ENCODE measurements at regions not wholly inside any gene's neighbourhood (a gene's known extent, or its start where the extent isn't known, plus 50 kb on each side); places are given as distances from the start of the nearest gene placed in this dataset.

- no peak for DNase-seq
Observed at GRCh38 chr2:146229508-146230155, 1615.2 kb upstream of the ACVR2A start.

GRCh38 chr2:146228466-146229058 is 1616.3 kb upstream of the ACVR2A start:
- DNase-seq: no peak

GRCh38 chr2:146228020-146228393 is 1616.8 kb upstream of the ACVR2A start:
- DNase-seq: no peak

GRCh38 chr2:146227152-146228019 is 1617.4 kb upstream of the ACVR2A start:
- DNase-seq: no peak

GRCh38 chr2:146226077-146226476 is 1618.8 kb upstream of the ACVR2A start:
- DNase-seq: no peak

GRCh38 chr2:146221826-146222225 is 1623.0 kb upstream of the ACVR2A start:
- DNase-seq: no peak

GRCh38 chr2:146220957-146221356 is 1623.9 kb upstream of the ACVR2A start:
- DNase-seq: no peak

- no peak for DNase-seq
Observed at GRCh38 chr2:146214394-146214929, 1630.4 kb upstream of the ACVR2A start.

GRCh38 chr2:146213674-146214073 is 1631.2 kb upstream of the ACVR2A start:
- no peak for DNase-seq

- DNase-seq: no peak
Observed at GRCh38 chr2:146212602-146213001, 1632.2 kb upstream of the ACVR2A start.

- no peak for DNase-seq
Observed at GRCh38 chr2:146209842-146210275, 1635.0 kb upstream of the ACVR2A start.

- no peak for DNase-seq
Observed at GRCh38 chr2:146207901-146208300, 1636.9 kb upstream of the ACVR2A start.

GRCh38 chr2:146207417-146207816 is 1637.4 kb upstream of the ACVR2A start:
- DNase-seq: no peak

- no peak for DNase-seq
Observed at GRCh38 chr2:146203064-146203624, 1641.7 kb upstream of the ACVR2A start.

GRCh38 chr2:146193619-146194018 is 1651.2 kb upstream of the ACVR2A start:
- DNase-seq: no peak

GRCh38 chr2:146189541-146189940 is 1655.3 kb upstream of the ACVR2A start:
- no peak for DNase-seq

- DNase-seq: no peak
Observed at GRCh38 chr2:146173934-146174333, 1654.0 kb upstream of the ZEB2 start.

GRCh38 chr2:146161256-146161882 is 1641.5 kb upstream of the ZEB2 start:
- DNase-seq: no peak

GRCh38 chr2:146158072-146158674 is 1638.3 kb upstream of the ZEB2 start:
- no peak for DNase-seq

- no peak for DNase-seq
Observed at GRCh38 chr2:146147448-146148012, 1627.6 kb upstream of the ZEB2 start.

- DNase-seq: no peak
Observed at GRCh38 chr2:146143971-146144370, 1624.1 kb upstream of the ZEB2 start.

- no peak for DNase-seq
Observed at GRCh38 chr2:146138820-146139219, 1618.9 kb upstream of the ZEB2 start.
